Inflammatory macrophage treated with lipopolysaccharide for 1 hour (primary cell): ENCODE measurements at regions not wholly inside any gene's neighbourhood (a gene's known extent, or its start where the extent isn't known, plus 50 kb on each side); places are given as distances from the start of the nearest gene placed in this dataset.
"Not testable (repeated sequence)": the region's sequence is repeated elsewhere in the genome, so short reads cannot be mapped to it uniquely, and the experiment has no call there.

Experiments used
- DNase-seq, 2 donors: peaks; one replicate each; pipeline ENCODE4 v3.0.0-alpha.2; 2020 to 2022

- no peak for DNase-seq
Measured at GRCh38 chr17:6254036-6254435, 180.9 kb downstream of the AIPL1 start.

- DNase-seq: not testable (repeated sequence)
Measured at GRCh38 chr17:6251640-6252039, 181.5 kb downstream of the WSCD1 start.

- no peak for DNase-seq
Measured at GRCh38 chr17:6249732-6250131, 179.6 kb downstream of the WSCD1 start.

DNA sequence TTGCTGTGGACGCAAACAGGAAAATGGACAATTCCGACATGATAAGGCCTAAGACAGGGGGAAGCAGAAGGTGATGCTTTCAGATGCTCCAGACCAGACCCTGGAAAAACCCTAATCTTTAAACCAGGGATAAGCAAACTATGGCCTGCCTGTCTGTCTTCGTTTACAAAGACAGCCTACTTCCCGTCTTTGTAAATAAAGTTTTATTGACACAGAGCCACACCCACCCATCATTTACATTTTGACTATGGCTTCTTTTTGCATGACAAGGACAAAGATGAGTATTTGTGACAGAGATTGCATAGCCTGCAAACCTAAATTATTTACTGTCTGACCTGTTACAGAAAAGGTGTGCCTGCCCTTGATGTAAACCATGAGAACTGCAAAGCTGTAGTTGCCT is 177.9 kb downstream of the WSCD1 start:
- DNase-seq: no peak

GRCh38 chr17:6245301-6246177 is 175.4 kb downstream of the WSCD1 start:
- DNase-seq: no peak

- no peak for DNase-seq
Measured at GRCh38 chr17:6244796-6245195, 174.6 kb downstream of the WSCD1 start.

- no peak for DNase-seq
Measured at GRCh38 chr17:6244253-6244652, 174.1 kb downstream of the WSCD1 start.

DNA sequence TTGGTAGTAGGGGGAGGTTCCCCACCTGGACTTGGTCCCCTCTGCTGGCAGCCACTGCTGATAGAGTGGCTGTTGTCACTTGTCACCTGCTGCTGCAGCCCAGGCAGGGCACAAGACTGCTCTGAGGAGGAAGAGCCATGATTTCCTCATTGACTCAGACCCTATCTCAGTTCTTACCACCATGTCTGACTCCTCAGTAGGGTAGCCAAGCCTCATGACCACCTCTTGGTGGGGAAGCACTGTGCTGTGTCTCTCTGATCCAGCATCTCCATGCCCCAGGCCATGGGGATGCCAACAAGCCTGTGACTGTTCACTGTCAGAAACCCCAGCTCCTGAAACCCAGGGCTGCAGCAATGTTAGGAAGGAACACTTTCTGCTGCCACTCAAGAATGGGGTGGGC is 173.0 kb downstream of the WSCD1 start:
- DNase-seq: no peak

DNA sequence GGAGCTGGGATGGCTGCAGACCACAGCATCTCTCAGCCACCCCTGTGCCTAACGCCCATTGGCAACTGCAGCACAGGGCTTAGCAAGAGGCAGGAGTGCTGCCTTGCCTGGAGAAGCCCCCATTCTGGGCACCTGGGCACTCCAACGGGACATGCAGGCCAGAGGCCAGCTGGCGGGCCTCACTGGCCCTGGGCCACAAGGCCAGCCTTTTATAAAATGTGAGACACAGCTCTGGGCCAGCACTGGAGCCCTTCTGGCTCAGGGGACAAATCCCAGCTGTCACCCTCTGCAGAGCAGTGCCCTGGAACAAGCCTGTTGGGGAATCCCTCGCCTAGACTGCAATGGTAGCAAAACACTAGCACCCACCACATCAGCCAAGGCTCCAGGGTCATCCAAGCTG is 171.8 kb downstream of the WSCD1 start:
- DNase-seq: no peak

GRCh38 chr17:6241381-6241780 is 171.2 kb downstream of the WSCD1 start:
- no peak for DNase-seq

DNA sequence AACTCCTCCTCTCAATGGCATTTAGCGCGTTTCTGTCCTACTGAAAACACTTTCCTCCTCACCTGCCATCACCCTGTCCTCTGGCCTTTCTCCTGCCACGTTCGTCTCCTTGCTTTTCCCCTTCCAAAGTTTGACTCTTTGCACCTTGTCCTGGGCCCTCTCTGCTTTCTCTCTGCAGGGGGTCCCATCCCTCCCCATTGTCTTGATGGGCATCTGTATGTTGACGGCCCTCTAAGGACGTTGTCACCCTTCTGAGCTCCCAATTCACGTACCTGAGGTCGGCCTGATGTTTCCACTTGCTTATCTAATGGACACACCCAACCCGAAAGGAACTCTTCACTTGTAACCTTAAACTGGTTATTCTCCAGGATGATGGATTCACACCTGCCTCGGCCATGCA is 170.4 kb downstream of the WSCD1 start:
- no peak for DNase-seq

DNA sequence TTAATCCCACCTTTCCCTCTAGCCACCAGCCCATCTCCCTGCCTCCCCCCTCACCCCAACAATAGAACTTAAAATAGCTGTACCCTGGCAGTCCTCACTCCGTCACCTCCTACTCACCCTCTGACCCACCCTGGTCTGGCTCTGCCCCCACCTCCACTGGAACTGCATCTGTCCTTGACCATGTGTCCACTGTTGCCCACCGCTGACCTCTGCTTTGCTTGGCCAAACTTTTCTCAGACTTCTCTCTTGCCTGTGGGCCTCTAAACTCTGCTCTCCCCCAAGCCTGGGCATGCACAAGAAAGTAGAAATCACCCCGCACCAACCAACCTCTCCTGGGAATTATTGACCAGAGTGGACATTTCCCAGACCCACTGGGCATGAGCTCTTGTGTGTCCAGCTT is 169.8 kb downstream of the WSCD1 start:
- no peak for DNase-seq

- DNase-seq: no peak
Measured at GRCh38 chr17:6239241-6239798, 169.1 kb downstream of the WSCD1 start.

- DNase-seq: no peak
Measured at GRCh38 chr17:6233856-6234255, 163.7 kb downstream of the WSCD1 start.

GRCh38 chr17:6233339-6233738 is 163.2 kb downstream of the WSCD1 start:
- DNase-seq: no peak

- DNase-seq: no peak
Measured at GRCh38 chr17:6232732-6233101, 162.5 kb downstream of the WSCD1 start.

- DNase-seq: no peak
Measured at GRCh38 chr17:6231886-6232731, 161.9 kb downstream of the WSCD1 start.

GRCh38 chr17:6231465-6231864 is 161.3 kb downstream of the WSCD1 start:
- DNase-seq: no peak

- no peak for DNase-seq
Measured at GRCh38 chr17:6218333-6218732, 148.2 kb downstream of the WSCD1 start.

DNA sequence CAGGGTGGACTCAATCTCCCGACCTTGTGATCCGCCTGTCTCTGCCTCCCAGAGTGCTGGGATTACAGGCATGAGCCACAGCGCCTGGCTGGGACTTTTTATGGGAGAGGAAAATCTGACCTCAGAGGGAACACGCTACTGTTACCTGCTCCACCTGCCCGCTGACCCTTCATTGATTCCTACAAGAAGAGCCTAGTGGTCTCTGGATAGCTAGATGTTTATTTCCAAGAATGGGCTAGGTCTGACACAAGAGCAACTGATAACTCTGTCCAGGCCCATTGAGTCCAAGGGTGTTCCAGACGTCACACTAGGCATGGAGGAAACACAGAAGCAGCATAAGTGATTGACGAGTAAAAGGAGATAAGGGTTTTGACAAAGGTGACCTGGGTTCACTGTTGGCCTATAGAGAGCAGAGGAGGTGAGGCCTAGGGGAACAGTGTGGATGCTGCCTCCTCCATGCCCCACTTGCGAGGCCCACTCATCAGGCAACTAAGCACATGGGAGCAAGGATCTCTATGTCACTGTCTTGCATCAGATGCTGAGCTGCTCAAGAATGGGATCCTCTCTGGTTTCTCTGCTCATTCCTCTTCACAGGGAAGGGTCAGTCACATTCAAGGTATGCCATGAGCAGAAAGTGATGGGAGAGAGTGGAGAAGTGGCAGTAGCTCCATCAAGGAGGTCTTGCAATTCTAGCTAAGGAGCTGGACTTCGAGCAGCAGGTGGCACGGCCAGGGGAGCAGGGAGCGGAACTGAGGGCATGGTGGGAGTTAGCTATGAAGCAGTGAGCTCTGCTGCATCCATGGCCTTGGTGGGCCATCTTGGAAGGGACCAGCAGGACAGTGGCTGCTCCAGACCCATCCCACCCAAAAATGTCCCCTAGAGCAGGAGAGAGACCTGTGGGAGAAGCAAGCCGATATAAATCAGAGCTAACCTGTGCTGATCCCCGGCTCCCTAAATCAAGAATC is 145.2 kb downstream of the WSCD1 start:
- no peak for DNase-seq

GRCh38 chr17:6213859-6214258 is 143.7 kb downstream of the WSCD1 start:
- DNase-seq: no peak

DNA sequence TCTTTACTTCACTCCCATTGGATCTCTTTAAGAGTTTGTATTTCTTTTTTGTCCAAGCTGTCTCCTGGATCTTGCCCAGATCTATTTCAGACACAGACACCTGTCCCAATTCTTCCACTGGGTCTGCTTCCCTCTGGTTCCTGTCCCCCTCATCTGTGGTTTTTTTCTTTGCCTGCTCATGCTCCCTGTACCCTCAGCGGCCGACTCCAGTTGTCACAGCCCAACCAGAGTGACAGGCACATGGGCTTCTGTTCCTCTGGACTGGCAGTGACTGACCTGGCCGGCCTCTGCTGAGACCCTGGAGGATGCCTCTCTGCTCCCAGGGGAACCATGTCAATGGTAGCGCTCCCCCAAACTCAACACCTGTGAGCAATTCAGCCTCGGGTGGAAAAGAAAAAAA is 142.6 kb downstream of the WSCD1 start:
- DNase-seq: no peak

DNA sequence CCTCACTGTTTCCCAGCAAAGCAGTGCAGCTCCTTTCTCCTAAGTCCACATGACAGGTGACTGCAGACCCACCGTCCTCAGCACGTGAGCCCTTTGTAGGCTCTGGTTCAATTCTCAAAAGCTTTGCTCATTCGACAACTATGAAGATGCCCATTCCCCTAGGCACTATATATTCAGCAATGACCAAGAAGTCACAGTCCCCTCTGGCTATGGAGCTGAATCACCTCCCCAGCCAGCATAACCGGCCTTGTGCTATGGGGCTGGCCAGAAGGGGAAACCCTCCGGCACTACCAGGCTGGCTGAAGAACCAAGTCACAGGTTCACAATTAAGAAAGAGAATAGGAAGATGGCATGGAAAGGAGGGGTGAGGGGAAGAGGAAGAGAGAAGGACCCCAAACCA is 139.7 kb downstream of the WSCD1 start:
- no peak for DNase-seq
